GM18502 (cell line): ENCODE measurements at regions not wholly inside any gene's neighbourhood (a gene's known extent, or its start where the extent isn't known, plus 50 kb on each side); places are given as distances from the start of the nearest gene placed in this dataset.

Experiments used
- ATAC-seq: cut with Tn5 transposase; IDR thresholded peaks from one replicate; pipeline ENCODE4 v1.9.1; 2021; ENCODE audit warnings: mild to moderate bottlenecking; ENCODE audit not compliant: unreplicated experiment, poor library complexity

DNA sequence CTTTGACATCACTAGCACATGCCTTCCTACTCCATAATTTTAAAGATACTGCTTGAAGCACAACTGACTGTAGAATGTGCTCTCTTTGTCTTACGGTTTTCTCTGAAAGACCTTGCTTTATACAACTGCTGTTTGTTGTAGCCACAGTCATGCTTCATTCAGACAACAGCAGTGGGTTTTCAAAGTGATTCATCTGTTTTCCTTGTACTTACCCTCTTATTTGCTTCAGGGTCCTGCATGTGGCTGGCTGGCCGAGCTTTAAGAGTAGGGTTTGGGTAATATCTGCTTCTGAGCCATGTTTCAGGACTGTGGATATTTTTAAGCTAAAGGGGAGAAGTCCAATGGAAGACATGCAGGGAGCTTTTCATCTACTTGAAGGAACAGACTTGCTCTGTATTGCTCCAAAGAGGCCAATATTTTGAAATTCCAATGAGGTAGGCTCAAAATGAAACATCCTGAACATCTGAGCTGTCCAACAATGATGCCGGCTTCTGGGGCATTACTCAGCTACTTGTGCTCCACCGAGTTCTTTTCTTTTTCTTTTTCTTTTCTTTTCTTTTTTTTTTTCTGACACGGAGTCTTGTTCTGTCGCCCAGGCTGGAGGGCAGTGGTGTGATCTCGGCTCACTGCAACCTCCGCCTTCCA is 160.2 kb upstream of the SGK1 start:
- ATAC-seq = no peak

DNA sequence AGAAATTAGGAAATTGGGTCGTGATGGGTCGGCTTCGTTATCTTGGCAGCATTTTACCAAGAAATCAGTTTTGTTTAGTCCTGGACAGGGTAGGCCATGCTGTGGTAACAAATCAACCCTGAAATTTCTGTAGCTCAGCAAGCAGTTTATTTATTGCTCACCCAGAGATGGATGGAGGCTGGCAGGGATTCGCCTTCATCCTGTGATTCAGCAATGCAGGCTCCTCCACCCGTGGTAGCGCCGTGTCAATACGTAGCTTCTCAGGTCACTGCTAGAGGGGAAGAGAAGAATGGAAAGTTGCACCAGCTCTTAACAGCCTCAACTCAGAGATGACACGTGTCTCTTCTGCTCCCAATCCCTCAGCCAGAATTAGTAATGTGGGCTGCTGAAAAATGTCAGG is 157.0 kb upstream of the SGK1 start:
- ATAC-seq = no peak

GRCh38 chr6:134472661-134473060 is 154.7 kb upstream of the SGK1 start:
- ATAC-seq = no peak

GRCh38 chr6:134472046-134472445 is 154.1 kb upstream of the SGK1 start:
- ATAC-seq = no peak

GRCh38 chr6:134470457-134470975 is 152.6 kb upstream of the SGK1 start:
- ATAC-seq = no peak

GRCh38 chr6:134469702-134470456 is 152.0 kb upstream of the SGK1 start:
- ATAC-seq = no peak

DNA sequence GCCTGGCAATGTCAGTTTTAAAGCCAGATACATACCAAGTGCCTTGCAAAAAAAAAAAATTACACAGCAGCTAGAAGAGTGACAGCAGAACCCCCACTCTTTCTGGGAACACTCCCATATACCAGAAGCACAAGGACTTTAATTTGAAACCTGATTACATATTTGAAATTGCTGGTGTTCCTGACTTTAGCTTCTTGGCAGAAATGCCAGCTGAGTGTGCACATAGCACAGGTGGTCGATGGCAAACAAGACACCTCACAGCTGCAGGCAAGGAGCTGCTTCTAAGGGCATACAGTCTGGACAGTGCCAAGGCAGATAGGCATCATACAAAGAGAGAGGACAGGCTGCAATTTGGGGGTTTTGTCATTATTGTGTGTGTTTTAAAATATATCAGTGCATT is 150.7 kb upstream of the SGK1 start:
- no peak for ATAC-seq

GRCh38 chr6:134467620-134468019 is 149.7 kb upstream of the SGK1 start:
- ATAC-seq = no peak

- no peak for ATAC-seq
Observed at GRCh38 chr6:134466771-134467525, 149.0 kb upstream of the SGK1 start.

DNA sequence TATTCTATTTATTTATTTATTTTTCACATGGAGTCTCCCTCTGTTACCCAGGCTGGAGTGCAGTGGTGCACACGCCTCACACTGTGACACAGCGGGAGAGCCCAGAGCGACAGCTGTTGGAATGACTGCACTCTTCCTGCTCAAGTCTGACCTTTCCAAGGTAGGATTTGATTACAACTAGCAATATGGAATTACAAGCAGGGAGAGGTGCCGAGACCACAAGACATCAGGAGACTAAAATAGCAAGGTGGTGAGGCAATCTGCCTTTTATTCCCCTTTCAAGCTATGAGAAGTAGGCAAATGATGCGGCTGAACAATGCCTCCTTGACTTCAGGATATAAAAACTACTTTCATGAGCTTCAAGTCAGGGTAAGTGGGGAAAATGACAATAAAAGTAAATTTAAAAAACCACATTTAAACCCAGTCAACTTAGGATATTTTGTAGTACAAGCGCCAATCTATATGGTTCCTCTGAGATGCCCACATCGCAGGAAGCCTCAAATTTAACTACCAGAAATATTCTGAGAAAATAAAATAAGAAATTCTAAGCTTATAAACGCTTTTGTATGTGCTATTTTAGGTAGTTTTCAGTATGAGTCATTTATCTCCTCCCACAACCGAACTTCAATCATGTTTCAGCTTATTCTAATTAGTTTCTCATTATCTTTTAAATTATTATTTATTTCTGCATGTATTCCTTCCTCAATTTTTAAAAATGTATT is 146.9 kb upstream of the SGK1 start:
- ATAC-seq = peak; percentile 80

GRCh38 chr6:134458857-134459657 is 141.1 kb upstream of the SGK1 start:
- ATAC-seq = no peak

GRCh38 chr6:134457941-134458340 is 140.0 kb upstream of the SGK1 start:
- no peak for ATAC-seq

GRCh38 chr6:134456226-134456625 is 138.3 kb upstream of the SGK1 start:
- no peak for ATAC-seq

GRCh38 chr6:134455319-134455718 is 137.4 kb upstream of the SGK1 start:
- ATAC-seq = no peak

DNA sequence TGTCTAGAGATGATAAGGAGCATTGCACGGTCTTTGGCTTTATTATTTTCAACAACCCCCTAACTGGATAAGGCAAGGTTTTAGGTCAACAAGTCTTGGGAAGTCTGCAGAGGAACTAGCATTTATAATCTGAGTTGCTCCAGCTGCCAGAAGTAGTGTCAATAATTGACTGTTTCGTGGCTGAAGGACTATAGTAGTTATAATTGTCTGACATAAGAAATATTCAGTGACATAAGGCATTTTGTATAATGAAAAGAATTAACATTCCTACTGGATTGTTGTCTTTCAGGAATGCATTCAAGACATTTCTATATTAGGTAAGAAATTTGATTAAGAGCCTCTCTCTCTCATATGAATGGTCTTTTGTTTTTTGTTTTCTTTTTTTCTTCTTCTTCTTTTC is 136.9 kb upstream of the SGK1 start:
- ATAC-seq = no peak

DNA sequence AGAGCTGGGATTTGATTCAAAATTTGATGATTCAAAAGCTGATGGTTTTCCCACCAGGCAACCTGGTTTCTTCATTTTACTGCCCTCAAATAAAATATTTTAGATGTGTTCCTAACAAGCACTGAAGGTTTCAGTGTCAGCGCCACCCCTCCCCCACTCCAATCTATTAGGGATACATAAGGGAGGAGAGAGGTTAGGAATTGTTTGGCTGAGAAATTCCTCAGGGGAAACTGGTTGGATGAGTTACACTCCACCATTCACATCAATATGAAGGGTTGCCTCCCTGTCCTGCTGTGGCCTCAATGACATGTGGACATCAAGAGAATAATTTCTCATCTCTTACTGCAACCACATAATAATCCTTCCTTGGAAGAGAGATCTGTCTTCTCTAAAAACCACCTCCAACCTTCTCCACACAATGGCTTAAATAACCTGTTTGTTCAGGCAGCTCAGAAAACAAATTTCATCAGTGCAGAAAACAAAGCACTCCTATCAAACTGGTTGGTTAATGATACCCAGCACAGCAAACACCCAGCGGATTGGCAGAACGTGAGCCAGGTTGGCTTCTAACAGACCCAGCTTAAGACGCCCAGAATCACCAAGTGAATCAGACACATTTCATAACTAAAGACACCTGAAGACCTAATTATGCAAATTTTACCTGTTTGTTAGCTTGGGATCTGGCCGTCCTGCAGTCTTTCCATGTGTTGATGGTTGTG is 136.0 kb upstream of the SGK1 start:
- ATAC-seq = no peak

GRCh38 chr6:134452906-134453305 is 135.0 kb upstream of the SGK1 start:
- no peak for ATAC-seq

- ATAC-seq = no peak
Observed at GRCh38 chr6:134451529-134451928, 133.6 kb upstream of the SGK1 start.

DNA sequence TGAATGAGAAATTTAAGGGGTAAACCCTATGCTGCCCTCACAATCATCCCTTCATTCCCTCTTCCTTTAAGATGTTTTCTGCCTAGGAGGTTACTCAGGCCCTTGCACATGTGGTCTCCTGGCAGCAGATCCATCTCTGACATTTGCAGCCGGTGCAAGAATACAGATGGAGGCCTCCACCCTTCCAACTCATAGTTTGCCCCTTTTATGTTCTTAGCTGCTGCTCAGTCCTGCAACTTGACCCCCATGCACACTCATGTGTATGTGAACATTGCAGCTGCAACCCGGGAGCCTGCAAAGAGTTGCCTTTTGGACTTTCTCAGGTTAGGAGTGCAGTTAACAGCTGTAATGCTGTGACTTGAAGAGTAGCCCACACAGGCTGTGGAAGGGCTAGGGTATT is 131.9 kb upstream of the SGK1 start:
- no peak for ATAC-seq
